KMS-11 (cell line): ENCODE measurements at regions not wholly inside any gene's neighbourhood (a gene's known extent, or its start where the extent isn't known, plus 50 kb on each side); places are given as distances from the start of the nearest gene placed in this dataset.

Source experiments
- H2AFZ ChIP-seq: fragments of 200-600 bp; sonication (generic); 2 replicates; pipeline ENCODE4 v1.6.1; 2016; ENCODE audit warnings: antibody characterized with exemption, mixed run types, low read depth
- H3K27ac ChIP-seq: fragments of 200-600 bp; sonication (generic); 2 replicates; pipeline ENCODE4 v1.6.1; 2016; ENCODE audit warnings: mild to moderate bottlenecking, mixed run types
- H3K27me3 ChIP-seq: fragments of 200-600 bp; sonication (generic); 2 replicates; pipeline ENCODE4 v1.6.1; 2017; ENCODE audit warnings: mild to moderate bottlenecking, low read depth, mixed run types, moderate library complexity; ENCODE audit not compliant: insufficient read depth
- H3K36me3 ChIP-seq: fragments of 200-600 bp; sonication (generic); 2 replicates; pipeline ENCODE4 v1.6.1; 2017; ENCODE audit warnings: mild to moderate bottlenecking, mixed run types; ENCODE audit not compliant: insufficient read depth
- H3K4me1 ChIP-seq: fragments of 200-600 bp; sonication (generic); 2 replicates; pipeline ENCODE4 v1.6.1; 2016; ENCODE audit warnings: mild to moderate bottlenecking, low read depth, mixed run types; ENCODE audit not compliant: poor library complexity, severe bottlenecking
- H3K4me2 ChIP-seq: fragments of 200-600 bp; sonication (generic); 2 replicates; pipeline ENCODE4 v1.7.0; 2016; ENCODE audit warnings: mild to moderate bottlenecking, mixed run types
- H3K4me3 ChIP-seq: fragments of 200-600 bp; sonication (generic); IDR thresholded peaks from 2 replicates; pipeline ENCODE4 v1.6.1; 2017; ENCODE audit warnings: low read depth, low read length, mixed read lengths; ENCODE audit not compliant: insufficient read depth
- H3K79me2 ChIP-seq: fragments of 200-600 bp; sonication (generic); 2 replicates; pipeline ENCODE4 v1.6.1; 2016; ENCODE audit warnings: low read depth, mixed run types; ENCODE audit not compliant: insufficient read depth
- H3K9ac ChIP-seq: fragments of 200-600 bp; sonication (generic); 2 replicates; pipeline ENCODE4 v1.6.1; 2016; ENCODE audit warnings: mild to moderate bottlenecking, mixed run types
- H4K20me1 ChIP-seq: fragments of 200-600 bp; sonication (generic); 2 replicates; pipeline ENCODE4 v1.6.1; 2016; ENCODE audit warnings: mild to moderate bottlenecking, mixed run types; ENCODE audit not compliant: insufficient read depth
- CTCF ChIP-seq: fragments of 200-600 bp; sonication (generic); conservative IDR thresholded peaks from 2 replicates; pipeline ENCODE4 v1.6.1; 2017; ENCODE audit warnings: low read depth, mild to moderate bottlenecking, antibody characterized with exemption, low read length, moderate library complexity, mixed read lengths

GRCh38 chrX:110511238-110511637 is 152.6 kb downstream of the RTL9 start:
- H2AFZ ChIP-seq, result no peak overlapping the region
- H3K4me3 ChIP-seq, result no peak overlapping the region
- no peak overlapping the region for H3K9ac ChIP-seq
- no peaks in the 10 kb centered on the region for H3K36me3 ChIP-seq
- no peak overlapping the region for H3K4me2 ChIP-seq
- H3K27me3 ChIP-seq, result no peaks in the 10 kb centered on the region
- no peak overlapping the region for H3K27ac ChIP-seq
- TF ChIP-seq CTCF, result no peak
- no peaks in the 10 kb centered on the region for H4K20me1 ChIP-seq
- H3K4me1 ChIP-seq, result no peaks in the 10 kb centered on the region
- no peaks in the 10 kb centered on the region for H3K79me2 ChIP-seq

- no peak overlapping the region for H3K4me3 ChIP-seq
- no peaks in the 10 kb centered on the region for H4K20me1 ChIP-seq
- H3K9ac ChIP-seq, result no peak overlapping the region
- H3K27me3 ChIP-seq, result no peaks in the 10 kb centered on the region
- no peak overlapping the region for H3K4me2 ChIP-seq
- no peak overlapping the region for H3K27ac ChIP-seq
- H3K79me2 ChIP-seq, result no peaks in the 10 kb centered on the region
- no peak for TF ChIP-seq CTCF
- no peak overlapping the region for H2AFZ ChIP-seq
- no peaks in the 10 kb centered on the region for H3K36me3 ChIP-seq
- no peaks in the 10 kb centered on the region for H3K4me1 ChIP-seq
Observed at GRCh38 chrX:110512341-110512740, 153.7 kb downstream of the RTL9 start.

- H3K4me3 ChIP-seq, result no peak overlapping the region
Observed at GRCh38 chrX:110514509-110514908, 155.9 kb downstream of the RTL9 start.

GRCh38 chrX:110519501-110519900 is 160.9 kb downstream of the RTL9 start:
- Histone ChIP-seq H2AFZ (no peak overlapping the region), H3K27ac (no peak overlapping the region)

More at GRCh38 chrX:110514509-110514908, 155.9 kb downstream of the RTL9 start:
- Histone ChIP-seq H3K4me2 (no peak overlapping the region), H3K27ac (no peak overlapping the region), H2AFZ (no peak overlapping the region), H3K27me3 (no peaks in the 10 kb centered on the region), H4K20me1 (no peaks in the 10 kb centered on the region), H3K79me2 (no peaks in the 10 kb centered on the region), H3K36me3 (no peaks in the 10 kb centered on the region), H3K9ac (no peak overlapping the region), H3K4me1 (no peaks in the 10 kb centered on the region)
- no peak for TF ChIP-seq CTCF

More at GRCh38 chrX:110519501-110519900, 160.9 kb downstream of the RTL9 start:
- Histone ChIP-seq H3K27me3 (no peaks in the 10 kb centered on the region), H4K20me1 (no peaks in the 10 kb centered on the region), H3K36me3 (no peaks in the 10 kb centered on the region), H3K79me2 (no peaks in the 10 kb centered on the region), H3K4me1 (no peaks in the 10 kb centered on the region), H3K4me2 (no peak overlapping the region), H3K4me3 (no peak overlapping the region), H3K9ac (no peak overlapping the region)
- no peak for TF ChIP-seq CTCF
